HT-29 (cell line): ENCODE measurements at regions not wholly inside any gene's neighbourhood (a gene's known extent, or its start where the extent isn't known, plus 50 kb on each side); places are given as distances from the start of the nearest gene placed in this dataset.

Experiments used
- DNase-seq: peaks from one replicate; pipeline ENCODE4 v3.0.0-alpha.2; 2015; ENCODE audit warnings: low spot score

DNA sequence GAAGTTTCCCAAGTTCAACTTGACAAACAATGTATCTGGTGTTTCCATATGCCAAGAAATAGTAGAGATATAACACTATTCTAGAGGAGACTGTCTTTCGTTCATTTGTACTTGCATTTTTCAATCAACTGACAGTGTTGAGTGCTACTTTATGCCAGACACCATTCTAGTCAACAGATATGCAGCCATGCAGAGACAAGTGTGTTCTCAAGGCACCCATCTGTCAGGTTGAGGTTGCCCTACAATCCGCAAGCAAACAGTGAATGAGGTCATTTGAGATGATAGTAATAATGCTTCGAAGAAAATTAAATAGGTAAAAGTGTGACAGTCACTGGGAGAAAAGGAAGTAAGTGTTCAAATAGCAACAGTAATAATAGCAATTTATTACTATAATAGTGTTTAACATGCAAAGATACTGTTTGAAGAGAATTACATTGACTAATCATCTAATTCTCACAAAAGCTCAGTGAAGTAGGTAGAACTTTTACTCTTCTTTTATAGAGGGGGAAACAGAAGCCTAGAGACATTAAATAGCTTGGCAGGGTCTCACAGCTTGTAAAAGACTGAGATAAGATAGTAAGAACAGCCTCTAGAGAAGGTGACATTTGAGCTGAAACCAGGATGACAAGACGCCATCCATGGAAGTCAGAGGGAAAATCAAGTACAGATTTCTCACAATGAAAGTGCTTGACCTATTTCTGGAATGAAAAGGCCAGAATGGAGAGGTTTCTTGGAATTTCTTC is 936.9 kb downstream of the SORCS3 start:
- DNase-seq = no peak

DNA sequence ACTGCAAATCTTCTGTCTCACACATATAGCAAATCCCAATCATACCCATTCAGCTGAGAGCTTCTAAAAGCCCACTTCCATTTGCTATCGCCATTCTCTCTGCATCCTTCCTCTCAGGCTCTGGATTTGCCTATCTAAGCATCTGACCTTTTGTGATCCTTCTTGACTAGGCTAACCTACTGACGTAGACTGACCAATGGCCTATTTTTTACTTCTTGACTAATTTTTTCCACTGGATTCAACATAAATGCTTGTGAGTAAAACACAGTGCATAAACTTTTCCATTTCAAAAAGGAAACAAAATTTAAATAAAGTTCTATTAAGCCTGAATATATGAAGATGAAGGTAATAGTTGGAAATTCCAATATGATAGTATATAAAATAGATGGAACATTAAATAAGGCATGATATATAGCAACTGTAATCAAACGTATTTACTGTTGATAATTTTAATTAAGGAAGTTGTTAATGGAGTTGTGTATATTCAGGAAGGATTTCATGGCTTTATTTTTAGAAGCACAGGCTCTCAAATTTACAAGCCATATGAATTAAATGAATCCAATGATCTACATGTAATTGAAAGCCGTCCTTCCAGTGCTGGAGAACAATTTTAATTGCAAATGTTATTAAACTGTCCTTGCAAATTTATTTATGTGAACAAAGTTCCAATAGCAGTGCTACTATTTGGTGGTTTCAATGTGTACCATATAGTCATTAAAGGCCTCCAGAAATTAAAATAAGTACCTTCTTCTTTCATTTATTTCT is 918.4 kb downstream of the SORCS3 start:
- DNase-seq = no peak

DNA sequence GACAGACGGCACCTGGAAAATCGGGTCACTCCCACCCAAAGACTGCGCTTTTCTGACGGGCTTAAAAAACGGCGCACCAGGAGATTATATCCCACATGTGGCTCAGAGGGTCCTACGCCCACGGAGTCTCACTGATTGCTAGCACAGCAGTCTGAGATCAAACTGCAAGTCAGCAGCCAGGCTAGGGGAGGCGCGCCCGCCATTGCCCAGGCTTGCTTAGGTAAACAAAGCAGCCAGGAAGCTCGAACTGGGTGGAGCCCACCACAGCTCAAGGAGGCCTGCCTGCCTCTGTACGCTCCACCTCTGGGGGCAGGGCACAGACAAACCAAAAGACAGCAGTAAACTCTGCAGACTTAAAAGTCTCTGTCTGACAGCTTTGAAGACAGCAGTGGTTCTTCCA is 909.4 kb downstream of the SORCS3 start:
- peak; percentile 5 for DNase-seq

DNA sequence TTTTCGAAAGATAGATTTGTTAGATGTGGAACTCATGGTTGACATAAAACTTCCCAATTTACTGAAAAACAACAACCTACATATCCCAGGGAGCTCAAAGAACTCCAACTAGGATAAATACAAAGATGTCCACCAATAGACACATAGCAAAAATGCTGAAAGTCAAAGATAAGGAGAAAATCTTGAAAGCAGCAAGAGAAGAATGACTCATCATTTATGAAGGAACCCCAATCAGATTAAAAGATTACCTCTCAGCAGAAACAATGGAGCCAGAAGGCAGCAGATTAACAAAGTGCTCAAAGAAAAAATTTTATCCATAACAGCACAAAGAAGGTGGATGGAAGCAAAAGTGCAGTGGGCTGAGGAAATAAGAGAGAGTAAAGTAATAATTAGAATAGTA is 908.6 kb downstream of the SORCS3 start:
- DNase-seq = no peak

DNA sequence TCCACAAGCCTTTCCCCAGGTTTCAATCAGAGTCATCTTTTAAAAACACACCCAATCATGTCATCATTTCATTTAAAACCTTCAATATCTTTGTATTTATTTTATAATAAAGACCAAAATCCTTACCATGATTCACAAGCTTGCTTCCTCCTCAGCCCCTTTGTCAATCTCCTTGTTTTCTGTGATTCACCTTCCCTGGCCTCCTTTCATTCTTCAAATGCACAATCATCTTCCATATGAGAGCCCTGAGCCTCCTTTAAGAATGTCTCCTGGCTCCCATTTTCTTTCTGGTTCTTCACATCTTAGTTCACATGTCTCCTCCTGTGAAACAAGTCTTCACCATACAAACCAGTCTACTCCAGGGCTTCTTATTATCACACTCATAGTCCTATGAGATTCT is 904.0 kb downstream of the SORCS3 start:
- no peak for DNase-seq

DNA sequence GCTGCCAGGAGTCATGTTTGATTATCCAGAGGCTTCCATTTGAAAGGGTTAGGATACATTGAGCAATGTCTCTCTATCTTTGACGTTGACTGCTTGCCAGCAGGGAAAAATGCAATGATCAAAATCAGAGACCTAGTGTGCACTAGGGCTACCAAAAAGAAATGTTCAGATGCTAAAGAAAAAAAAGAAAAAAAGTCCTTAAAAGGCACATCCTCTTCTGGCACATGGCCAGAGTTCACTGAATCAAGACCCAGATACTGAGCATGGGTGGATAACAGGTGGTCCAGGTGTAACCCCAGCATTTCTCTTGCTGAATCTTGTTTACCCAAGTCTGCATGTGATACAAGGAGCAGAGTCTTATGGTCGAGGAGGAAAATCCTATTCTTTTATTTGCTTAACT is 899.3 kb downstream of the SORCS3 start:
- no peak for DNase-seq

DNA sequence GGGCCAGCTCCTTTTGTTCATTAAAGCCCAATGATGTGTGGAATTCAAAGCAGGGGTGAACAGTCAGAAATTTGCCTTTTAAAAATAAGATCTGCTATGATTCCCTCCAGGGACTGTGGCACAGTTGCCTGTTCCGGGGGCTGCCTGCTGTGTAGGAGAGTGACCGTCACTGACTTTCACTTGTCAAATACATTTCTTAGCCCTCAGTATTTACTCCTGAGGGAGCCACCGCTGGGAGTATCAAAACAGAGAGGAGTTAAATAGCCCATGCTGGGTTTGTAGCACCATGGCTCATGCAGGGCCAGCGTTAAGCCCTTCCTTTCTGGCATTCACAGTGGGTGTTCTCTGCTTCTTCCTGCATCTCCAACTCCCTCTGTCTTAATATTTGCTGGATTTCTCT is 897.8 kb downstream of the SORCS3 start:
- no peak for DNase-seq

DNA sequence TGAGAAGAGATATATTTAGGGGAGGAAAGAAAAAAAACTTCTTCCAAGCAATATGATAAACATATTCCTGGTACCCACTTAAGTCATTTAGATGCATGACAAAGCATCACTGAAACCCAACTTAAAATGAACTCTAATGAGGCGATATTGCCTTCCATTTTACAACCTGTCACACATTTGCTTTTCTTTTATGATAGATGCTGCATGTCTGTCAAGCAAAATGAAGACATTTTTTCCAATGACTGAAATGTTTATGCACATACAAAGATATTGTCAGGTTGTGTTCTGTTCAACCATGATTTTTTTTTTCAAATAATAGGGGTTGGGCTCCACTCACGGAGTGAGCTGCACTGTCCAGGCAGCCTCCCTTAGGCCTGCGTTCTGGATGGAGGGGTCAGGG is 894.4 kb downstream of the SORCS3 start:
- no peak for DNase-seq

DNA sequence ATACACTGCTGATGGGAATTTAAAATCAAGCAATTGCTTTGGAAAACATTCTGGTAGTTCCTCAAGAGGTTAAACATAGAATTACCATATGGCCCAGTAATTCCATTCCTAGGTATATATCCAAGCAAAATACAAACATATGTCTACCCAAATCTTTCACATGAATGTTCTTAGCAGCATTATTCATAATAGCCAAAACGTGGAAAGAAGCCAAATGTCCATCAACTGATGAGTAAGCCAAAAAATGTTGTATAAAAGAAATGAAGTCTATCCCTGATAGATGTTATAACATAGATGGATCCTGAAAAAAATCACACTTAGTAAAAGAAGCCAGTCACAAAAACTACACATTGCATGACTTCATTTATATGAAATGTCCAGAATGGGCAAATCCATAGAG is 893.0 kb downstream of the SORCS3 start:
- no peak for DNase-seq

DNA sequence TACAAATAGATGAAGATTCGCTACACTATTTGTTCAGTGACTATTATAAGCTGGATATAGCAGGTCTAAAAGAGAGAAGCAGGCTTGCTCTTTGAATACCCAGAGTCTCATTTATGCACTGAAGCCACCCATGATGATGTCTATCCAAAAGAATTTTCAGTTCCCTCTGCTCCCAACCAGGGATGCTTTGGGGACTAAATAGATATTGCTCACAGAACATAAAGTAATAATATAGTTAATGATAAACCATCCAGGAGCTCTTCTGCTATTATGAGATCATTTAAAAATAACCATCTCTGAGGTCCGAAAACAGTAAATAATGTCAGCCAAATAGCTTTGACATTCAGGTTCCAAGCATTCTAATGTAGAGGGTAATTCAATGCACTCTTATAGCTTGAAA is 875.4 kb downstream of the SORCS3 start:
- DNase-seq = no peak

DNA sequence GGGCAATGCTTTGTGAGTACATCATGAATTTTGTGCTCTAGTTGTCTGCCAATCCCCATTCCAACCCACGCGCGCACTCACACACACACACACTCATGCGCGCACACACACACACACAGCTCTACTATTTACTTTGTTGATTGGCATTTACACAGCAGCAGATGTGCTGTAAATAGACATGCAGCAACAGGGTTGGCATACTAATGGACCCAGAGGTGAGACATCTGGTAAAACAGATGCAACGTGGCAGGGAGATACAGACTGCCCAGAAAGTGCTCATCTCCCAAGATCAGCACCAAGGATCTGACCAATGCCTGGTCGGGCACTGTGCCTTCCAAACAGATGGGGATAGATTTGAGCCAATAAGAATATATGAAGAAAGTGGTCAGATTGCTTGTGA is 873.0 kb downstream of the SORCS3 start:
- DNase-seq = no peak

DNA sequence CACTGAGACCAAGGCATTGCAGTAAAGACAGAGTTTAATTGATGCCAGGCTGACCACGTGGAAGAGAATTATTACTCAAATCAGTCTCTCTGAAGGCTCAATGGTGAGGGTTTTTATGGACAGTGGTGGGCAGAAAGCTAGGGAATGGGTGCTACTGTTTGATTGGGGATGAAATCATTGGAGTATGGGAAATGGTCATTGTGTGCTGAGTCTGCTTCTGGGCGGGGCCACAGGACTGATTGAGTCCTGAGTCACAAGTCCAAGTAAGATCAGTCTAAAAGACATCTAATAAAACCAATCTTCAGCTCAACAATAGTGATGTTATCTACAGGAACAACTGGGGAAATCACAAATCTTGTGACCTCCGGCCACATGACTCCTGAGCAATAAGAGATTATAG is 868.4 kb downstream of the SORCS3 start:
- DNase-seq = no peak

DNA sequence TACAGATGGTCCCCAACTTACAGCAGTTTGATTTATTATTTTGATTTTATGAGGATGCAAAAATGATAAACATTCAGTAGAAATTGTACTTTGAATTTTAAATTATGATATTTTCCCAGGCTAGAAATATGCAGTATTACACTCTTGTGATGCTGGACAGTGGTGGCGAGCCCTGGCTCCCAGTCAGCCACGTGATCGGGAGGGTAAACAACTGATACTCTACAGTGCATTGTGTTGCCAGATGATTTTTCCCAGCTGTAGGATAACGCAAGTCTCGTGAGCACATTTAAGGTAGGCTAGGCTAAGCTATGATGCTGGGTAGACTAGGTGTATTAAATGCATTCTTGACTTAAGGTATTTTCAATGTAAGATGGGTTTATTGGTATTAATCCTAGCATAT is 865.2 kb downstream of the SORCS3 start:
- DNase-seq = no peak

DNA sequence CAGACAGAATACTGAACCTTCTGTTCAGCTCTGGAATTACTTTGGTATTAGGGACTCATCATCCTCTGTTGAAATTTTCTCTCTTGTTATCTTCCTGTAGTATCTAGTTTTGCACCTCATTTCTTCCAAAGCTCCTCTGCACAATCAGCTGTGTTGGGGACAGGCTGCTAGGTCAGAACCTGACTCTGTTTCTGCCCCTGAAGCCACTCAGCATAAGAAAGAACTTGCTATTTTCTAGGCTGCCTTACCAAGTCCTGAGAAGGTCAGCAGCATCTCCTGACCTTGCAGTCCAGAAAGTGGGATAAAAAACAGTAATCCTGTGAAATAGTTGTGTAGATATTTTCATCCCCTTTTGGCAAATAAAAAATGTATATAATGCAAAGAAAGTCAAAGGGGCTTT is 862.6 kb downstream of the SORCS3 start:
- DNase-seq = no peak

DNA sequence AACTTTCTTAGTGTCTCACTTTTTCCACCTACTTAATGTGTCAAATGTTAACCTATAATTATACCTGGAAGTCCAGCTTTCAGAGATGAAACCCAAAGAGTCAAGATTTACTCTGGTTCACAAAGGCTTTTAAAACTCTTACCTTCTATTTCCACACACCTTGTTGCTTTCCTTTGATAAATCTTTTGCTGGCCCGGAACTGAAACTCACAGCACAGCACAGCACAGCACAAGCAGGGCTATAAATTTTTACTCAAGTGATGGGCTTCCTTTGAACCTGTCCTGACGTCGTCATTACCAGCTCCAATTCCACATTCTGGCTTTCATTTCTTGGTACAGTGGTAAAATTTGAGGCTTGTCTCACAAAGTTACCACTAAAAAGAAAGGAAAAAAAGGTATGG is 861.0 kb downstream of the SORCS3 start:
- DNase-seq = no peak

DNA sequence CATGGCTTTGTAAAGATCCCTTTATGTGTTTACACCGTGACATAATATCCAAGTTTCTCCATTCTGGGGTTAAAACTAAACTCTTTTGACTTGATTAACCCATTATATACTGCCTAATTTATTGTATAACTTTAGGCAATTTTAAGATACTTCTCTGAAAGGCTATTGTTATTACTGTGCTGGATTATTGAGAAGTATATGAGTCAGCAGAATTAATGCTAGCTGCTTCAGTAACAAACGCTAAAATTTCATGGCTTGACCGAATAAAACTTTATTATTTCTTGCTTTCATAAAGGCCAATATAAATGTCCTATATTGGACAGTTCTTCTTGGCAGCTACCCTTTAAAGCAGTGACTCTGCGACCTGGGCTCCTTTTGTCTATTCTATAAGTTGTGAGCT is 853.9 kb downstream of the SORCS3 start:
- no peak for DNase-seq

DNA sequence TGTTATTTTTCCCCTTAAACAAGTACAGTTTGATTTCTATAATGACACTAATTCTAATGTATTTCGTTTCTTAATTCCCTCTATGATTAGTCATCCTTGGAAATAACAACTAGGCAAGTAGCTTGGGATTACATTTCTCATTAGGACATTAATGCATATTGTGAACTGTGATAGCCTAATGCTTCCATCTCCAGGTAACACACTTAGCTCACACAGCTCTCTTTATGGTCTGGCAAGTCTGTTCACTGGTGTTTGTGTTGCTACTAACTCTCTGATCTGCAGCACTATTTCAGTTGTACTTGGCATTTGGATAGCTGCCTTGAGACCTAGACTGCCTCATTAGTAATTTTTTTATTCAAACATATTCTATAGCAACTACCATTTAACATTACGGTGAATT is 853.2 kb downstream of the SORCS3 start:
- no peak for DNase-seq

DNA sequence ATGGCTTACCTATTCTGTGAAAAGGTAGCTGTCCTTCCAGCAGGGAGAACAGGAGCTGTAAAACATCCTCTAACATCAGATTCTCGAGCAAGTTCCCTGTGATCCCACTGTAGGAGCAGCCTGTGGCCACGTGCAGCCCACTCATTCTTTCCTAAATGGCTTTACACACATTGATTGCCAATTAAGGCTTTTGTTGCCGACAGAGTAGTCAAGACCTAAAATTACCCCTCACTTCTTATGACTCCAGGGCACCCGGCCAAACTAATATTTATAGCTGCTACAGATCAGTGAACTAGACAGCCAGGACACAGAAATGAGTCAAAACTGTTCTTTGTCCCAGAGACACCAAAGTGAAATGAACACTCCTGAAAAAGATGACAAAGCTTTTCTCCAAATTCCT is 832.1 kb downstream of the SORCS3 start:
- DNase-seq = no peak

DNA sequence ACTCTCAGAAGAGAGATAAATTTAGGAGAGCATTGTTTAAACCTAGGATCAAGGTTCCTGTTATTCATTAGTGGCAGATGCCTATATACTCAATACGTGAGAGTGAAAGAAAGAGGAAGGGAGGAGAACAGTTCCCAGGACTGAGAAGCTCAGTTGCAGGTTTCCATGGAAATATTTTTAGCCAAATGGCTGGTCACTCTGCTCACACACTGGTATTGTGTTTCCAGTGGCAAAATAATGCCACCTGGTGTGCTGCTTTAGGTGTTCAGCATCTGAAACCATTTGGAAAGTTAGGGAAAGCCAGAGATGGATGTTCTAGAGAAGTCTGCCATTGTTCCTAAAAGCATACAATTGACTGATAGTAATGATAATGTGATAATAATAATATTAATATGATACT is 827.7 kb downstream of the SORCS3 start:
- no peak for DNase-seq

DNA sequence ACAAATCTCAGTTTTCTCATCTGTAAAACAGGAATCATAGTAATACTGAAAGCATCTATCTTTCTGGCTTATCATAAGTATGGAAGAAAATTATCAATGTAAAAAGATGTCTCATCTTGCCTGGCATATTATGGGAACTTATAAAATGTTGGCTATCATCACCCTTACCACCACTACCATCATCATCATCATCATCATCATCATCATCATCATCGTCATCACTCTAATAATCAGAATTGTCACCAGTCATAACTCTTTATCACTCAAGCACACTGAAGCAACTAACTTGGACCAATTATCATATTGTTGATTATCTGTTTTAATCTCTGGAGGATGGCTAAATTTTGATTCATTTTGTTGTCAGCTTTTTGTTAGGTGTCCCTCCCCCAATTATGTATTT is 825.4 kb downstream of the SORCS3 start:
- no peak for DNase-seq

DNA sequence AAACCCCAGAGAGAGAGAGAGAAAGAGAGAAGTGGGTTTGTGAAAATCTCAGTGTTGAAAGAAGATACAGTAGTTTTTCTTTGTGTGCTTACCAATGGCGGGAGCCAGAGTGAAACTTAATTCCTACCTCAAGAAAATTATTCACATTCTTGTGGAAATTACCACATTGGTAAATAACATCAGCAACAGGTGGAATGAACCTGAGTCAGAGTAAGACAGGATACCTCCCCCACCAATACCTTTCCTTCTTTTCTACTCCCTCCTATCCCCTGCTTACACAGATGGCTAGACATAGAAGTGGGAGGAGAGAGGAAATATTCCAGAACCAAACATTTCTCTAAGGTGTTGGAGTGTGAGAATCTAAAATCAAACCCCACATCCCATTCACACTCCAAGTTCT is 793.9 kb downstream of the SORCS3 start:
- no peak for DNase-seq

DNA sequence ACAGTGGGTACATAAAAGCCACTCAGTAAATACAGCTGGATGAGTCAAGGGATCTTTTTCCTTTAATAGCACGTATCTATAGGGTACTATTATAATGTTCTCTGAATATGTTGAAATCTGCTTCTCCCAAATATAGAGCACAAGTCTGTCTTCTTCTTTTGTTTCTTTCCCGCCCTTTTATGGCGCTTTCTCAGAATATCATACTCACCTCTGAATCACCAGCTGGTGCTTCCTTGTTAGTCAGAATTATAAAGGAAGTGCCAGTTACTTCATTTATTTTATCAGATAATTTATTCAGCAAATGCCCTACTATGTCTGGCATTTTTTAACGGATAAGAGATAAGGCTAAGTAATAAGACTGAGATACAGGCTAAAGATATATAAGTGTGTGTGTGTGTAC is 772.9 kb downstream of the SORCS3 start:
- no peak for DNase-seq

DNA sequence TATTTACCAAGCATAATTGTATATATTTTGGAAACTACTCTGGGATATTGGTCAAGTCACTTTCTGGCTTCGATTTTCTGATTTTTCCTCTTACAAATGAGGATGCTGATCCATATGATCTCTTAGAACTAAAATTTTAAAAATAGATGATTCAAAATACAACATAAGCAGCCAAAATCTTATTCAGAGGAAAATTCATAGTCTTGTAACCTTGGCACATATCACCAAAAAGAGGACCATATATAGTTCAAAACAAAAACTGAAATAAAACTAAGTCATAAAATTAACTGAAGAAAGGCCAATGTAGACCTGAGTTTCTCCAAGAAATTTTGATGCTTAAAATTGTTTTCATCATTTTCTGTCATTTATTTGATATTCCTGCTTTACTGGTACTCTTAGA is 768.3 kb downstream of the SORCS3 start:
- no peak for DNase-seq

DNA sequence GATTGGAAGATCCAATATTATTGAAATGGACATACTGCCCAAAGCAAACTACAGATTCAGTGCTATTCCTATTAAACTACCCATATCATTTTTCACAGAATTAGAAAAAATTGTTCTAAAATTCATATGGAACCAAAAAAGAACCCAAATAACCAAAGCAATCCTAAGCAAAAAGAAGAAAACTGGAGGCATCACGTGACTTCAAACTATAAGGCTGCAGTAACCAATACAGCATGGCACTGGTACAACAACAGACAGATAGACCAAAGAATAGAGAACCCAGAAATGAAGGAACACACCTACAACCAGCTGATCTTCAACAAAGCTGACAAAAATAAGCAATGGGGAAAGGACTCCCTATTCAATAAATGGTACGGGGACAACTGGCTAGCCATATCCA is 765.4 kb downstream of the SORCS3 start:
- no peak for DNase-seq
